HepG2 (cell line): ENCODE measurements at regions not wholly inside any gene's neighbourhood (a gene's known extent, or its start where the extent isn't known, plus 50 kb on each side); places are given as distances from the start of the nearest gene placed in this dataset.

Experiments used
- ATAC-seq: fragments of 200-7000 bp; cut with Tn5 transposase; 3 replicates; pipeline ENCODE4 v1.9.1; 2020; ENCODE audit warnings: mild to moderate bottlenecking, moderate library complexity
- BruUV-seq: library from RNA; stranded (reverse); fragments of 400-500 nt; replicated peaks from 2 replicates; lab custom pipeline; 2021; lab: Mats Ljungman, UMichigan
- CTCF ChIA-PET: fragments of 300-600 bp; formaldehyde crosslinking; extraction: SDS; loops from one replicate; lab custom pipeline; 2021; ENCODE audit warnings: low total read pairs, inconsistent platforms, low intra/inter-chr PET ratio; lab: Yijun Ruan, JAX
- POLR2A ChIA-PET: fragments of 350-600 bp; sonication (Branson Sonifier 250); formaldehyde crosslinking; loops from one replicate; lab custom pipeline; 2020; ENCODE audit warnings: antibody characterized with exemption, inconsistent platforms; lab: Yijun Ruan, JAX
- DNase-seq: peaks from one replicate; pipeline ENCODE4 v3.0.0-alpha.2; 2015; ENCODE audit warnings: low spot score
- FAIRE-seq: peaks from 3 replicates; lab custom pipeline; 2011; peaks lifted over from hg19 to GRCh38; lab: Jason Lieb, UNC
- H2AFZ ChIP-seq: one replicate; pipeline ENCODE4 v1.6.1; 2011; ENCODE audit warnings: low read length, inconsistent platforms
- H3K27ac ChIP-seq: fragments of 300-600 bp; 3 replicates; pipeline ENCODE4 v1.8.0; 2011; ENCODE audit warnings: mixed run types, mild to moderate bottlenecking, mixed read lengths, low read length, inconsistent platforms; ENCODE audit not compliant: insufficient read depth; ENCODE audit errors: extremely low read length
- H3K27me3 ChIP-seq, 2 experiments: fragments of 200-600 bp in 1 of 2; 2 replicates in 1 of 2; 3 replicates in 1 of 2; pipeline versions ENCODE4 v1.6.0 to v1.8.0; 2011; ENCODE audit warnings: low read length in 2 of 2, mild to moderate bottlenecking in 2 of 2, moderate library complexity in 2 of 2, inconsistent platforms in 1 of 2; ENCODE audit not compliant: insufficient read depth in 2 of 2, control insufficient read depth in 1 of 2
- H3K36me3 ChIP-seq, 2 experiments: fragments of 200-600 bp in 1 of 2; replicated peaks in 1 of 2; 2 replicates in 1 of 2; 3 replicates in 1 of 2; pipeline versions ENCODE4 v1.5.1 to v1.8.0; 2011; ENCODE audit warnings: low read length in 2 of 2, inconsistent platforms in 1 of 2; ENCODE audit not compliant: insufficient read depth in 2 of 2, control insufficient read depth in 1 of 2
- H3K4me1 ChIP-seq: 2 replicates; pipeline ENCODE4 v1.5.1; 2012; ENCODE audit warnings: low read length, inconsistent platforms; ENCODE audit not compliant: insufficient read depth
- H3K4me2 ChIP-seq: 2 replicates; pipeline ENCODE4 v1.6.0; 2011; ENCODE audit warnings: low read depth, low read length, inconsistent platforms
- H3K4me3 ChIP-seq, 3 experiments: fragments of 200-600 bp in 1 of 3; sonication (generic), shearing (Covaris generic) in 1 of 3; replicated peaks in 1 of 3; 2 replicates each; pipeline ENCODE4 v1.5.1; 2011 to 2016; ENCODE audit warnings: low read length in 3 of 3, inconsistent platforms in 2 of 3, low read depth in 2 of 3, mild to moderate bottlenecking in 2 of 3, control low read depth in 1 of 3, mixed read lengths in 1 of 3; ENCODE audit not compliant: insufficient read depth in 1 of 3
- H3K79me2 ChIP-seq: one replicate; pipeline ENCODE4 v1.6.1; 2011; ENCODE audit warnings: low read length, inconsistent platforms; ENCODE audit not compliant: insufficient read depth
- H3K9ac ChIP-seq: 2 replicates; pipeline ENCODE4 v1.6.0; 2011; ENCODE audit warnings: mild to moderate bottlenecking, low read depth, low read length, inconsistent platforms; ENCODE audit not compliant: insufficient read depth
- H3K9me3 ChIP-seq: 2 replicates; pipeline ENCODE4 v1.5.1; 2012; ENCODE audit warnings: mild to moderate bottlenecking, low read length
- H4K20me1 ChIP-seq: 2 replicates; pipeline ENCODE4 v1.6.0; 2011; ENCODE audit warnings: inconsistent platforms, mild to moderate bottlenecking, low read length, moderate library complexity; ENCODE audit not compliant: insufficient read depth
- CEBPZ ChIP-seq: IDR thresholded peaks from 2 replicates; pipeline ENCODE4 v1.6.1; 2012; ENCODE audit warnings: low read length, improper control_type of control experiment
- E2F5 ChIP-seq: sonication (generic); formaldehyde crosslinking; conservative IDR thresholded peaks from 2 replicates; pipeline ENCODE4 v1.4.0; 2020; ENCODE audit warnings: missing genetic modification reagents
- FOXO1 ChIP-seq: sonication (generic); formaldehyde crosslinking; IDR thresholded peaks from 2 replicates; pipeline ENCODE4 v1.4.0; 2020; ENCODE audit warnings: missing genetic modification reagents
- NAIF1 ChIP-seq: sonication (generic); formaldehyde crosslinking; IDR thresholded peaks from 2 replicates; pipeline ENCODE4 v1.5.0; 2020; ENCODE audit warnings: mild to moderate bottlenecking, missing genetic modification reagents, borderline replicate concordance
- NKX3-1 ChIP-seq: sonication (generic); formaldehyde crosslinking; IDR thresholded peaks from 2 replicates; pipeline ENCODE4 v1.5.0; 2020; ENCODE audit warnings: missing genetic modification reagents
- ZNF296 ChIP-seq: sonication (generic); formaldehyde crosslinking; conservative IDR thresholded peaks from 2 replicates; pipeline ENCODE4 v1.5.0; 2020; ENCODE audit warnings: mild to moderate bottlenecking, missing genetic modification reagents
- ZNF550 ChIP-seq: sonication (generic); formaldehyde crosslinking; IDR thresholded peaks from 2 replicates; pipeline ENCODE4 v1.4.0; 2020; ENCODE audit warnings: mild to moderate bottlenecking, missing genetic modification reagents, borderline replicate concordance
- ZNF577 ChIP-seq: sonication (generic); formaldehyde crosslinking; IDR thresholded peaks from 2 replicates; pipeline ENCODE4 v1.4.0; 2020; ENCODE audit warnings: mild to moderate bottlenecking, low read depth, missing genetic modification reagents, borderline replicate concordance
- ZNF674 ChIP-seq: sonication (generic); formaldehyde crosslinking; IDR thresholded peaks from 2 replicates; pipeline ENCODE4 v1.5.0; 2020; ENCODE audit warnings: low read depth, mild to moderate bottlenecking, missing genetic modification reagents
- ZNF816 ChIP-seq: sonication (generic); formaldehyde crosslinking; IDR thresholded peaks from 2 replicates; pipeline ENCODE4 v1.8.0; 2022; ENCODE audit warnings: missing genetic modification reagents, mild to moderate bottlenecking, borderline replicate concordance
- WGBS: methylation state at CpG from one replicate; pipeline ENCODE4 v1.1.6; 2017; ENCODE audit warnings: low lambda C conversion rate; 5-methylcytosine and 5-hydroxymethylcytosine counted together
- in situ Hi-C: cut with HindIII; loops from 2 replicates; pipeline ENCODE4 v1.10.0; 2017; ENCODE audit warnings: low pct_unique_long_range_greater_than_20kb; ENCODE audit not compliant: extremely low pct_ligation_motif_present
- intact Hi-C: fragments of 100-400 bp; cut with micrococcal nuclease; formaldehyde crosslinking; loops from one replicate; pipeline ENCODE4 v1.10.0; 2022; ENCODE audit not compliant: unreplicated experiment
- TF ChIP-seq, protein P1 (sequence below): sonication (generic); formaldehyde crosslinking; IDR thresholded peaks from 2 replicates; pipeline ENCODE4 v1.4.0; 2020; ENCODE audit warnings: missing genetic modification reagents, mild to moderate bottlenecking, borderline replicate concordance

DNA sequence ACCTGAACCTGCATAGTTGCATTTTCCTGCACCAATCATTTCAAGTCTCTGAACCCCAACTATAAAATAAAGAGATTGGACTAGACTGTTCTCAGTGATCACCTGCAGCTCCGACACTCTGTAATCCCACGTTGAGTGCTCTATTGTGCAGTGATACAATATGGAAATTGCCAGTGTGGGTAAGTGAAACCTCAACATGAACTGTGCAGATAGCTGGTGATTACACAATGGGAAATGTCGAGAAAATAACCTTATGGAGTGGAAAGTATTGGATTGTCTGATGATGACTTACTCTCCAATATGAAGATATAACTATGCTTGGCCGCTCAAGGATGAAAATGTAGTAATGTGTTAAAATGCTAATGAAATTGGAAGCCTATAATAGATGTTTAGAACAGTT is 293.1 kb upstream of the BRINP1 start (continued):
- no peak for TF ChIP-seq ZNF550 (CRISPR knock-in tag)
- no peak for TF ChIP-seq NKX3-1

GRCh38 chr9:119652931-119653330 is 283.7 kb upstream of the BRINP1 start:
- no peak overlapping the region for H3K4me3 ChIP-seq
- in situ Hi-C loops (no loop called here), intact Hi-C loops (no loop called here)
- H3K27ac ChIP-seq: no peak overlapping the region
- H3K9ac ChIP-seq: no peak overlapping the region
- no peak overlapping the region for H3K4me2 ChIP-seq
- no TSS peak for BruUV-seq
- no peaks in the 10 kb centered on the region for H3K27me3 ChIP-seq
- H4K20me1 ChIP-seq: no peaks in the 10 kb centered on the region
- CTCF ChIA-PET: no interaction called here
- no peaks in the 10 kb centered on the region for H3K36me3 ChIP-seq
- no peaks in the 10 kb centered on the region for H3K9me3 ChIP-seq
- POLR2A ChIA-PET: no interaction called here
- WGBS: 2% methylated on average over 5 of the region's 5 CpGs
- no peak overlapping the region for H2AFZ ChIP-seq
- no peaks in the 10 kb centered on the region for H3K4me1 ChIP-seq
- FAIRE-seq (no peak), ATAC-seq (no peak), DNase-seq (no peak)
- no peaks in the 10 kb centered on the region for H3K79me2 ChIP-seq
- TF ChIP-seq, protein P1, sequence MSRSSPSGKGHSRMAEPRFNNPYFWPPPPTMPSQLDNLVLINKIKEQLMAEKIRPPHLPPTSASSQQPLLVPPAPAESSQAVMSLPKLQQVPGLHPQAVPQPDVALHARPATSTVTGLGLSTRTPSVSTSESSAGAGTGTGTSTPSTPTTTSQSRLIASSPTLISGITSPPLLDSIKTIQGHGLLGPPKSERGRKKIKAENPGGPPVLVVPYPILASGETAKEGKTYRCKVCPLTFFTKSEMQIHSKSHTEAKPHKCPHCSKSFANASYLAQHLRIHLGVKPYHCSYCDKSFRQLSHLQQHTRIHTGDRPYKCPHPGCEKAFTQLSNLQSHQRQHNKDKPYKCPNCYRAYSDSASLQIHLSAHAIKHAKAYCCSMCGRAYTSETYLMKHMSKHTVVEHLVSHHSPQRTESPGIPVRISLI (CRISPR knock-in tag): no peak

DNA sequence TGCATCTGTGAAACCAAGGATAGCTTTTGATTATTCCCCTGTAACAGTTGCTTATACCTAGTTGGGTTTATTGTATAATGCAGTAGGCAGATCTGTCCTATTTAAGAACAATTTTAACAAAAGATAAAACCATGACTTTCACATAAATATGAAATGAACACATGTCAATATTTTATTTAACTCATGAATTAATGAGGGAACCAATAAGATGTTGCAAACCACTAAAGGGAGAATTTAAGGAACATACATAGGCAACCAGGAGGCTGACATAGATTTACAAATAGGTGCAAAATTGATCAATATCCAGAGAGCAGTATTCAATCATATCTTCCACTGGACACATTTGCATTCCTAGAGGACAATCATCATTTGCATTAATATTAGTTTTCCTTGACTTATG is 280.0 kb upstream of the BRINP1 start:
- Histone ChIP-seq H2AFZ (no peak overlapping the region), H4K20me1 (no peaks in the 10 kb centered on the region), H3K36me3 (no peaks in the 10 kb centered on the region), H3K27ac (no peak overlapping the region), H3K4me2 (no peak overlapping the region), H3K79me2 (no peaks in the 10 kb centered on the region), H3K27me3 (no peaks in the 10 kb centered on the region), H3K4me3 (no peak overlapping the region), H3K9me3 (no peaks in the 10 kb centered on the region), H3K4me1 (no peaks in the 10 kb centered on the region), H3K9ac (no peak overlapping the region)
- no TSS peak for BruUV-seq
- in situ Hi-C loops: no loop called here
- CTCF ChIA-PET: no interaction called here
- DNase-seq: no peak
- POLR2A ChIA-PET: no interaction called here
- no peak for ATAC-seq
- intact Hi-C loops: no loop called here
- FAIRE-seq: no peak
- TF ChIP-seq E2F5 (CRISPR knock-in tag) (no peak), ZNF816 (CRISPR knock-in tag) (no peak), ZNF577 (CRISPR knock-in tag) (no peak), CEBPZ (no peak), FOXO1 (CRISPR knock-in tag) (no peak), NAIF1 (no peak), ZNF674 (no peak), ZNF296 (CRISPR knock-in tag) (no peak)
